ENCODE measurements at regions not wholly inside any gene's neighbourhood (a gene's known extent, or its start where the extent isn't known, plus 50 kb on each side); places are given as distances from the start of the nearest gene placed in this dataset.

- Histone ChIP-seq H3K27ac (no peak overlapping the region), H3K4me1 (no peaks in the 10 kb centered on the region), H3K9me3 (no peaks in the 10 kb centered on the region), H3K36me3 (no peaks in the 10 kb centered on the region), H3K27me3 (replicated peaks in 1 of 7) (no peaks in the 10 kb centered on the region), H3K4me3 (no peak overlapping the region)
- DNase-seq = no peak
- intact Hi-C loops (cut with DNase I; ENCODE audit: low total_unique reads) = no loop called here
- 91 to 97% (median 94%) methylated on average over 3 of the region's 3 CpGs for WGBS, 5 donors
- TF ChIP-seq POLR2A (IDR thresholded peaks at IDR 0.05) = no peak
- TF ChIP-seq POLR2AphosphoS5 (IDR thresholded peaks at IDR 0.05) = no peak
- no peak for TF ChIP-seq CTCF (IDR thresholded peaks at IDR 0.05 in 8 of 11, conservative IDR thresholded peaks at IDR 0.05 in 3 of 11)
Measured at GRCh38 chr5:93055971-93056370, 525.0 kb downstream of the NR2F1-AS1 start.

- WGBS, 5 donors = 88 to 96% (median 90%) methylated on average over 1 of the region's 1 CpG
- TF ChIP-seq POLR2A (IDR thresholded peaks at IDR 0.05) = no peak
- no peak for TF ChIP-seq POLR2AphosphoS5 (IDR thresholded peaks at IDR 0.05)
- TF ChIP-seq CTCF (IDR thresholded peaks at IDR 0.05 in 8 of 11, conservative IDR thresholded peaks at IDR 0.05 in 3 of 11) = no peak
- no peaks in the 10 kb centered on the region for H3K4me1 ChIP-seq
- intact Hi-C loops (cut with DNase I; ENCODE audit: low total_unique reads) = no loop called here
- H3K9me3 ChIP-seq = no peaks in the 10 kb centered on the region
- no peaks in the 10 kb centered on the region for H3K36me3 ChIP-seq
- no peak overlapping the region for H3K27ac ChIP-seq
- no peak overlapping the region for H3K4me3 ChIP-seq
- no peaks in the 10 kb centered on the region for H3K27me3 ChIP-seq (replicated peaks in 1 of 7)
- no peak for DNase-seq
Measured at GRCh38 chr5:93055561-93055960, 525.5 kb downstream of the NR2F1-AS1 start.

- TF ChIP-seq POLR2AphosphoS5 (IDR thresholded peaks at IDR 0.05) = no peak
- no peak for TF ChIP-seq CTCF (IDR thresholded peaks at IDR 0.05 in 8 of 11, conservative IDR thresholded peaks at IDR 0.05 in 3 of 11)
- TF ChIP-seq POLR2A (IDR thresholded peaks at IDR 0.05) = no peak
- 44 to 78% (median 49%) methylated on average over 2 of the region's 2 CpGs for WGBS, 5 donors
- no peak overlapping the region for H3K27ac ChIP-seq
- no peak overlapping the region for H3K4me3 ChIP-seq
- H3K27me3 ChIP-seq (replicated peaks in 1 of 7) = no peaks in the 10 kb centered on the region
- H3K4me1 ChIP-seq = no peaks in the 10 kb centered on the region
- intact Hi-C loops (cut with DNase I; ENCODE audit: low total_unique reads) = no loop called here
- no peaks in the 10 kb centered on the region for H3K36me3 ChIP-seq
- DNase-seq = no peak
- no peaks in the 10 kb centered on the region for H3K9me3 ChIP-seq
Measured at GRCh38 chr5:93054424-93055163, 526.4 kb downstream of the NR2F1-AS1 start.

- Histone ChIP-seq H3K4me1 (no peaks in the 10 kb centered on the region), H3K27me3 (replicated peaks in 1 of 7) (no peaks in the 10 kb centered on the region), H3K9me3 (no peaks in the 10 kb centered on the region), H3K4me3 (no peak overlapping the region), H3K27ac (no peak overlapping the region), H3K36me3 (no peaks in the 10 kb centered on the region)
- no peak for TF ChIP-seq POLR2A (IDR thresholded peaks at IDR 0.05)
- DNase-seq = no peak
- intact Hi-C loops (cut with DNase I; ENCODE audit: low total_unique reads) = no loop called here
Measured at GRCh38 chr5:93053825-93054224, 527.2 kb downstream of the NR2F1-AS1 start.

Measured in spleen (tissue), 11 donors.